Stomach (tissue), 8 donors: ENCODE measurements at regions not wholly inside any gene's neighbourhood (a gene's known extent, or its start where the extent isn't known, plus 50 kb on each side); places are given as distances from the start of the nearest gene placed in this dataset.

Experiments
- DNase-seq, 2 donors: peaks; one replicate each; pipeline versions ENCODE4 v3.0.0 to v3.0.0-alpha.2; 2013 to 2019
- H3K27ac ChIP-seq, 5 donors: fragments of 200-600 bp in 4 of 5; sonication (generic) in 4 of 5; one replicate each; pipeline ENCODE4 v1.5.1; 2013 to 2019; ENCODE audit warnings: mild to moderate bottlenecking in 1 of 5, moderate library complexity in 1 of 5
- H3K27me3 ChIP-seq, 3 donors: fragments of 200-600 bp; sonication (generic); one replicate each; pipeline ENCODE4 v1.5.1; 2017 to 2019; ENCODE audit warnings: mixed run types in 1 of 3
- H3K36me3 ChIP-seq, 4 donors: fragments of 200-600 bp; sonication (generic); 1 replicate in 3 of 4; 2 replicates in 1 of 4; pipeline ENCODE4 v1.5.1; 2016 to 2019
- H3K4me1 ChIP-seq, 4 donors: fragments of 200-600 bp; sonication (generic); one replicate each; pipeline ENCODE4 v1.5.1; 2016 to 2019
- H3K4me3 ChIP-seq, 4 donors: fragments of 200-600 bp; sonication (generic) in 3 of 4; one replicate each; pipeline ENCODE4 v1.5.1; 2016 to 2019; ENCODE audit warnings: mild to moderate bottlenecking in 1 of 4
- H3K9me3 ChIP-seq, 4 donors: fragments of 200-600 bp; sonication (generic); one replicate each; pipeline ENCODE4 v1.5.1; 2016 to 2019
- CTCF ChIP-seq, 7 experiments: fragments of 450-650 bp in 4 of 7; fragments of 200-600 bp in 3 of 7; sonication (generic) in 3 of 7; IDR thresholded peaks; one replicate each; pipeline ENCODE4 v1.5.1; 2016 to 2019; ENCODE audit warnings: antibody characterized with exemption in 7 of 7, control low read depth in 2 of 7, mild to moderate bottlenecking in 1 of 7
- EP300 ChIP-seq: sonication (generic); formaldehyde crosslinking; IDR thresholded peaks from one replicate; pipeline ENCODE4 v1.6.1; 2017; ENCODE audit warnings: antibody characterized with exemption
- POLR2A ChIP-seq, 4 donors: fragments of 450-650 bp; IDR thresholded peaks; one replicate each; pipeline ENCODE4 v1.6.1; 2016; ENCODE audit warnings: antibody characterized with exemption in 4 of 4, control low read depth in 2 of 4, mild to moderate bottlenecking in 1 of 4, moderate library complexity in 1 of 4
- POLR2AphosphoS5 ChIP-seq, 3 donors: sonication (generic); formaldehyde crosslinking; IDR thresholded peaks; one replicate each; pipeline ENCODE4 v1.6.1; 2016; ENCODE audit warnings: antibody characterized with exemption in 3 of 3
- WGBS, 5 donors: extraction: QIAGEN DNeasy Blood & Tissue Kit in 3 of 5; methylation state at CpG; one replicate each; pipeline versions ENCODE4 v1.1.5 to v1.1.7; 2013 to 2018; 5-methylcytosine and 5-hydroxymethylcytosine counted together
- intact Hi-C: fragments of 100-400 bp; cut with DNase I; formaldehyde crosslinking; loops from one replicate; pipeline ENCODE4 v1.15.1; 2023; ENCODE audit warnings: low total_unique reads
- donor health status: healthy with polysubstance abuse.
- donor health status: Bipolar disorder and iron deficiency.
- donor health status: healthy.

- H3K4me1 ChIP-seq, result peaks cover 6 to 42% (median 26%) of the 10 kb centered on the region in 4 donors
- no peaks in the 10 kb centered on the region for H3K9me3 ChIP-seq
- H3K4me3 ChIP-seq, result peak overlapping the region; percentile 78 to 99 (median 90)
- peaks cover 0 to 12% (median 0%) of the 10 kb centered on the region in 3 donors for H3K27me3 ChIP-seq
- peak; percentile 61 to 80 for DNase-seq
- H3K36me3 ChIP-seq, result peaks cover 12 to 21% (median 17%) of the 10 kb centered on the region in 4 donors
- H3K27ac ChIP-seq, result peak overlapping the region; percentile 96 to 99 (median 98)
- TF ChIP-seq EP300 (no peak), CTCF (IDR thresholded peaks at IDR 0.05) (peak in 3 of 7 experiments; percentile 9 to 23 (median 21)), POLR2A (IDR thresholded peaks at IDR 0.05) (peak in 1 of 4 donors; percentile 22), POLR2AphosphoS5 (IDR thresholded peaks at IDR 0.05) (peak in 2 of 3 donors; percentile 20 to 29)
- intact Hi-C loops, result no loop called here
- 1 to 4% (median 1%) methylated on average over 17 to 91 of the region's 91 CpGs for WGBS, 5 donors
These were observed 131.6 kb downstream of the OGFRL1 start for GRCh38 chr6:71420095-71420692.

GRCh38 chr6:71420693-71421328 lies 132.2 kb downstream of the OGFRL1 start:
- intact Hi-C loops, result no loop called here
- Histone ChIP-seq H3K4me3 (peak overlapping the region; percentile 78 to 99 (median 90)), H3K27ac (peak overlapping the region; percentile 96 to 99 (median 98)), H3K9me3 (no peaks in the 10 kb centered on the region), H3K27me3 (peaks cover 0 to 12% (median 0%) of the 10 kb centered on the region in 3 donors), H3K4me1 (peaks cover 6 to 36% (median 24%) of the 10 kb centered on the region in 4 donors), H3K36me3 (peaks cover 6 to 15% (median 11%) of the 10 kb centered on the region in 4 donors)
- TF ChIP-seq CTCF (IDR thresholded peaks at IDR 0.05) (no peak), POLR2A (IDR thresholded peaks at IDR 0.05) (peak in 2 of 4 donors; percentile 86 to 94), EP300 (no peak), POLR2AphosphoS5 (IDR thresholded peaks at IDR 0.05) (peak; percentile 87 to 97 (median 96))
- DNase-seq, result peak; percentile 95 to 98
- WGBS, 5 donors, result 3 to 9% (median 4%) methylated on average over 24 to 46 of the region's 46 CpGs

GRCh38 chr6:71421611-71422010 lies 133.0 kb downstream of the OGFRL1 start:
- TF ChIP-seq CTCF (IDR thresholded peaks at IDR 0.05) (no peak), POLR2A (IDR thresholded peaks at IDR 0.05) (no peak), POLR2AphosphoS5 (IDR thresholded peaks at IDR 0.05) (no peak)
- 66 to 76% (median 76%) methylated on average over 4 of the region's 4 CpGs for WGBS, 5 donors
- H3K4me3 ChIP-seq, result peak overlapping the region in 1 of 4 donors; percentile 89
- intact Hi-C loops, result no loop called here
- peaks cover 0 to 7% (median 3%) of the 10 kb centered on the region in 4 donors for H3K36me3 ChIP-seq
- no peak for DNase-seq
- peaks cover 6 to 33% (median 22%) of the 10 kb centered on the region in 4 donors for H3K4me1 ChIP-seq
- peak overlapping the region in 3 of 5 donors; percentile 97 to 99 (median 98) for H3K27ac ChIP-seq
- H3K27me3 ChIP-seq, result peaks cover 0 to 12% (median 0%) of the 10 kb centered on the region in 3 donors
- no peaks in the 10 kb centered on the region for H3K9me3 ChIP-seq

- 67 to 79% (median 74%) methylated on average over 3 of the region's 3 CpGs for WGBS, 5 donors
- DNase-seq, result no peak
- Histone ChIP-seq H3K9me3 (no peaks in the 10 kb centered on the region), H3K36me3 (no peaks in the 10 kb centered on the region), H3K4me1 (no peaks in the 10 kb centered on the region), H3K27me3 (peaks cover 0 to 5% (median 0%) of the 10 kb centered on the region in 3 donors), H3K4me3 (no peak overlapping the region), H3K27ac (no peak overlapping the region)
- TF ChIP-seq POLR2AphosphoS5 (IDR thresholded peaks at IDR 0.05) (no peak), CTCF (IDR thresholded peaks at IDR 0.05) (no peak), EP300 (no peak), POLR2A (IDR thresholded peaks at IDR 0.05) (no peak)
- intact Hi-C loops, result no loop called here
These were observed 141.4 kb downstream of the OGFRL1 start for GRCh38 chr6:71430018-71430417.
